VCaP (cell line): ENCODE measurements at regions not wholly inside any gene's neighbourhood (a gene's known extent, or its start where the extent isn't known, plus 50 kb on each side); places are given as distances from the start of the nearest gene placed in this dataset.
"Not testable (repeated sequence)": the region's sequence is repeated elsewhere in the genome, so short reads cannot be mapped to it uniquely, and the experiment has no call there.

Source experiments
- H3K27ac ChIP-seq: fragments of 450-650 bp; 2 replicates; pipeline ENCODE4 v1.5.1; 2017
- CTCF ChIP-seq: fragments of 450-650 bp; conservative IDR thresholded peaks from 2 replicates; pipeline ENCODE4 v1.5.1; 2017; ENCODE audit warnings: mild to moderate bottlenecking, moderate library complexity

- no peak overlapping the region for H3K27ac ChIP-seq
- no peak for TF ChIP-seq CTCF
Observed at GRCh38 chr4:106584337-106584989, 215.9 kb upstream of the GIMD1 start.

DNA sequence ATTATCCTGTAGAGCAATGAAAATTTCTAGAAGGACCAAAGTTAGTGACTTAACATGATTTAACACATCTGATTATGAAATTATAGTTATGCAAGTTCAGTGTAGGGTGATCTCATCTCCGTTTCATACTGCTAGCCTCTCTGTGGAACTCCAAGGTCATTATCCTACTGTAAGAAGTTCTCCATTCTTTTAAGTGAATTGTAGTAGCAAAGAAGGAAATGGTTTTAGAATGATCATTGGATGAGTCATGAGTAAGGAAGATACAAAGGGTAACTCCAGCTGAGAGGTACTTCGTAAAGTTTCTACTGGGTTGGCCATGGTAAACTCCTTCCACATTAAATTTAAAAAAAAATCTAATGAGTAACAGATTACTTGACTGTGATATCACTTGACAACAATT, 215.0 kb upstream of the GIMD1 start:
- H3K27ac ChIP-seq: no peak overlapping the region
- TF ChIP-seq CTCF: no peak

DNA sequence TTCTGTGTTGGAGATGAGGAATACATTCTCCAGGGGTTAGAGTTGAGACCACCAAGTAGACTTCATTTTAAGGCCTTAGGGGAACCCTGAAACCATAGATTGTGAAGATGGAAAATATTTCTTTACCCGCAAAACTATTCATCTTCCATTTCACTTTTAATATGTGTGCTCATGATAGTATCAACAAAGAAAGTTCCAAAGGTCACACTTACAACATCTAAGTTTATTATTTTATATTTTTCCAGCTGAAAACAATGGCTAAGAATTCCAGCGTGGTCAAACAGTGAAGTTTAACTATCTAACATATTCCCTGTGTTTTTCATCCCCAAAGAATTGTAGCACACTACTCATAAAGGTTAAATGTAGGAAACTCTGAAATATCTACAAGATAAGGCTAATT, 214.5 kb upstream of the GIMD1 start:
- no peak for TF ChIP-seq CTCF
- no peak overlapping the region for H3K27ac ChIP-seq

- no peak overlapping the region for H3K27ac ChIP-seq
- no peak for TF ChIP-seq CTCF
Observed at GRCh38 chr4:106582103-106582502, 213.5 kb upstream of the GIMD1 start.

DNA sequence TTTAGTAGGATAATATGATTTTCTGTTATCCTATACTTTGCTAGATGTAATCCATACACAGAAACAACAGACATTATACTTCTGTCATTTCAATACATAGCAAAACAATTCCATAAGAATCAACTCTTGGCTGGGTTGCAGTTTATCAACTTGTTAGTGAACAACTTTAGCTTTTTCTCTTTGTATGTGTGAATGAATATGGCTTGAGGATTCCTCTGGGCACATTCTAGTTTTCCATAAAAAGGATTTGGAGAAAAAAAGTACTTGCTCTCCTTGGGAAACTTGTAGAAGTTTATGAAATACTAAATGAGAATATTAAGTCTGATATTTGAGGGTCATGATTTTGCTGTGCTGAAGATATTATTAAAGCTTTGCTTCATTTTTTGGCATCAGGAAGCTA, 210.7 kb upstream of the GIMD1 start:
- TF ChIP-seq CTCF: no peak

GRCh38 chr4:106569146-106570031, 200.8 kb upstream of the GIMD1 start:
- H3K27ac ChIP-seq: no peak overlapping the region
- no peak for TF ChIP-seq CTCF

More for the DNA sequence above, 210.7 kb upstream of the GIMD1 start:
- H3K27ac ChIP-seq: no peak overlapping the region

GRCh38 chr4:106565727-106566126, 197.1 kb upstream of the GIMD1 start:
- TF ChIP-seq CTCF: no peak
- no peak overlapping the region for H3K27ac ChIP-seq

DNA sequence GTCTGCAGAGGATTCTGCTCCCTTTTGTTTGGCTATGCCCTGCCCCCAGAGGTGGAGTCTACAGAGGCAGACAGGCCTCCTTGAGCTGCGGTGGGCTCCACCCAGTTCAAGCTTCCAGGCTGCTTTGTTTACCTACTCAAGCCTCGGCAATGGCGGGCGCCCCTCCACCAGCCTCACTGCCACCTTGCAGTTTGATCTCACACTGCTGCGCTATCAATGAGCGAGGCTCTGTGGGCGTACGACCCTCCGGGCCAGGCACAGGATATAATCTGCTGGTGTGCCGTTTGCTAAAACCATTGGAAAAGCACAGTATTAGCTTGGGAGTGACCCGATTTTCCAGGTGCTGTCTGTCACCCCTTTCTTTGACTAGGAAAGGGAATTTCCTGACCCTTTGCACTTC, 195.1 kb upstream of the GIMD1 start:
- H3K27ac ChIP-seq: not testable (repeated sequence)
